GM19468 (cell line): ENCODE measurements at regions not wholly inside any gene's neighbourhood (a gene's known extent, or its start where the extent isn't known, plus 50 kb on each side); places are given as distances from the start of the nearest gene placed in this dataset.
"Not testable (repeated sequence)": the region's sequence is repeated elsewhere in the genome, so short reads cannot be mapped to it uniquely, and the experiment has no call there.

ENCODE experiments used
- ATAC-seq: cut with Tn5 transposase; IDR thresholded peaks from one replicate; pipeline ENCODE4 v1.9.1; 2021; ENCODE audit warnings: mild to moderate bottlenecking, moderate library complexity, moderate number of reproducible peaks; ENCODE audit not compliant: unreplicated experiment; ENCODE audit errors: extremely low read depth

- no peak for ATAC-seq
Observed at GRCh38 chr15:45862034-45862433, 227.2 kb downstream of the SQOR start.

GRCh38 chr15:45863881-45864580 lies 229.2 kb downstream of the SQOR start:
- no peak for ATAC-seq

GRCh38 chr15:45866616-45867015 lies 231.8 kb downstream of the SQOR start:
- ATAC-seq: no peak

GRCh38 chr15:45867281-45867680 lies 232.5 kb downstream of the SQOR start:
- ATAC-seq: no peak

- no peak for ATAC-seq
Observed at GRCh38 chr15:45868109-45868691, 233.4 kb downstream of the SQOR start.

- no peak for ATAC-seq
Observed at GRCh38 chr15:45869034-45869668, 234.3 kb downstream of the SQOR start.

GRCh38 chr15:45871121-45871855 lies 236.5 kb downstream of the SQOR start:
- ATAC-seq: no peak

GRCh38 chr15:45873781-45874180 lies 239.0 kb downstream of the SQOR start:
- no peak for ATAC-seq

GRCh38 chr15:45874566-45874965 lies 239.7 kb downstream of the SQOR start:
- ATAC-seq: not testable (repeated sequence)

GRCh38 chr15:45884289-45884688 lies 249.5 kb downstream of the SQOR start:
- ATAC-seq: no peak

GRCh38 chr15:45884755-45885445 lies 250.1 kb downstream of the SQOR start:
- no peak for ATAC-seq

- no peak for ATAC-seq
Observed at GRCh38 chr15:45885801-45886200, 251.0 kb downstream of the SQOR start.

- no peak for ATAC-seq
Observed at GRCh38 chr15:45891766-45892165, 256.9 kb downstream of the SQOR start.

GRCh38 chr15:45892182-45892581 lies 257.4 kb downstream of the SQOR start:
- ATAC-seq: no peak

- no peak for ATAC-seq
Observed at GRCh38 chr15:45903283-45903682, 268.5 kb downstream of the SQOR start.

- ATAC-seq: no peak
Observed at GRCh38 chr15:45904019-45904418, 269.2 kb downstream of the SQOR start.

- no peak for ATAC-seq
Observed at GRCh38 chr15:45906230-45906629, 271.4 kb downstream of the SQOR start.

GRCh38 chr15:45910671-45911070 lies 275.8 kb downstream of the SQOR start:
- ATAC-seq: no peak

- no peak for ATAC-seq
Observed at GRCh38 chr15:45913451-45913850, 278.6 kb downstream of the SQOR start.

- ATAC-seq: no peak
Observed at GRCh38 chr15:45914425-45914824, 279.6 kb downstream of the SQOR start.
